VCaP (cell line): ENCODE measurements at regions not wholly inside any gene's neighbourhood (a gene's known extent, or its start where the extent isn't known, plus 50 kb on each side); places are given as distances from the start of the nearest gene placed in this dataset.
"Not testable (repeated sequence)": the region's sequence is repeated elsewhere in the genome, so short reads cannot be mapped to it uniquely, and the experiment has no call there.

Experiments
- H3K27ac ChIP-seq: fragments of 450-650 bp; 2 replicates; pipeline ENCODE4 v1.5.1; 2017
- TF ChIP-seq, protein P1 (sequence below): fragments of 450-650 bp; conservative IDR thresholded peaks from 2 replicates; pipeline ENCODE4 v1.5.1; 2017; ENCODE audit warnings: mild to moderate bottlenecking, moderate library complexity

DNA sequence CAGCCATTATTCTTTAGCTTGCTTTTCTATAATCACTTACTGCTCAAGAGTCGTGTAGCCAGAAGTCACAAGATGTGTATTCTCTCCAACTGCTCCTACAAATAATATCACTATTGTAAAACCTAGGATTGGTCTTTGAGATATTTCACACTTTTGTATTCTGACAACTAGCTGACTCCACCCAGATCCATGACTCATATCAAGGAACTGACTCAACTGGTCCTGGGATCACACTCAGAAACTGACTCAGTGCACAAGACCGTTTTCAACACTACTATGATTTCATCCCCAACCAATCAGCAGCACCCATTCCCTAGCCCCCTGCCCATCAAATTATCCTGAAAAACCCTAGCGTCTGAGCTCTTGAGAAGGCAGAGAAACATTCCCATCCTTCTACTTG lies 56.5 kb upstream of the ORC5 start:
- TF ChIP-seq, protein P1, sequence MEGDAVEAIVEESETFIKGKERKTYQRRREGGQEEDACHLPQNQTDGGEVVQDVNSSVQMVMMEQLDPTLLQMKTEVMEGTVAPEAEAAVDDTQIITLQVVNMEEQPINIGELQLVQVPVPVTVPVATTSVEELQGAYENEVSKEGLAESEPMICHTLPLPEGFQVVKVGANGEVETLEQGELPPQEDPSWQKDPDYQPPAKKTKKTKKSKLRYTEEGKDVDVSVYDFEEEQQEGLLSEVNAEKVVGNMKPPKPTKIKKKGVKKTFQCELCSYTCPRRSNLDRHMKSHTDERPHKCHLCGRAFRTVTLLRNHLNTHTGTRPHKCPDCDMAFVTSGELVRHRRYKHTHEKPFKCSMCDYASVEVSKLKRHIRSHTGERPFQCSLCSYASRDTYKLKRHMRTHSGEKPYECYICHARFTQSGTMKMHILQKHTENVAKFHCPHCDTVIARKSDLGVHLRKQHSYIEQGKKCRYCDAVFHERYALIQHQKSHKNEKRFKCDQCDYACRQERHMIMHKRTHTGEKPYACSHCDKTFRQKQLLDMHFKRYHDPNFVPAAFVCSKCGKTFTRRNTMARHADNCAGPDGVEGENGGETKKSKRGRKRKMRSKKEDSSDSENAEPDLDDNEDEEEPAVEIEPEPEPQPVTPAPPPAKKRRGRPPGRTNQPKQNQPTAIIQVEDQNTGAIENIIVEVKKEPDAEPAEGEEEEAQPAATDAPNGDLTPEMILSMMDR: no peak
- no peak overlapping the region for H3K27ac ChIP-seq

GRCh38 chr7:104267701-104268368 lies 60.0 kb upstream of the ORC5 start:
- H3K27ac ChIP-seq: no peak overlapping the region
- TF ChIP-seq, protein P1: peak; percentile 90

GRCh38 chr7:104271948-104272347 lies 56.5 kb upstream of the LHFPL3 start:
- TF ChIP-seq, protein P1: no peak
- H3K27ac ChIP-seq: no peak overlapping the region

DNA sequence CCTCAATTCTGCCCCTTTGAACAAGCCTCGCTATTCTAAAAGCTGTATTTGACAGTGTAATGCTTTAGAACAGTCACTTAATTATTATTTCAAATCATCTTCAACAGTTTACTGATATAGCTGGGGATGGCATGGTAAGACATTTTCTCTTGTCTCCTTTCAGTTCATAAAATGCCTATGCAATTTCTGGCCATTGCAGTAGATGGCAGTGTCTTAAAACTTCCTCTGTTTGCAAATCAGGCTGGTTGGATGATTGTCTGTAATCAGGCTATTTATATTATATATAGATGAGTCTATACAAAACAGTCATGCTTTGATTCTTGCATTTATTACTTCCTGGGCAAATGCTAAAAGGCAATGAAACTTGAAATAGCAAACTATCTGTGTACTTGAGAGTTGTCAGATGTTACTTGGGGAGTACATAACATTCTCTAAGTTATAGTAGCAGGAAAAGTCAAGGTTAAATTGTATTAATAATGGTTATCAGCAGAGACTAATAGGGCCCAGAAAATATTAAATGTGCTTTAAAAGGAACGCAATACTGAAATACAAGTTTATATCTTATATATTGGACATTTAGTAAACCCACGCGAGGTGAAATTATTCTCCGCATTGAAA lies 55.5 kb upstream of the LHFPL3 start:
- peak overlapping the region; percentile 9; the same call in 1 of the 2 replicates for H3K27ac ChIP-seq
- TF ChIP-seq, protein P1: peak; percentile 92

GRCh38 chr7:104275900-104276299 lies 52.5 kb upstream of the LHFPL3 start:
- no peak overlapping the region for H3K27ac ChIP-seq
- TF ChIP-seq, protein P1: no peak

DNA sequence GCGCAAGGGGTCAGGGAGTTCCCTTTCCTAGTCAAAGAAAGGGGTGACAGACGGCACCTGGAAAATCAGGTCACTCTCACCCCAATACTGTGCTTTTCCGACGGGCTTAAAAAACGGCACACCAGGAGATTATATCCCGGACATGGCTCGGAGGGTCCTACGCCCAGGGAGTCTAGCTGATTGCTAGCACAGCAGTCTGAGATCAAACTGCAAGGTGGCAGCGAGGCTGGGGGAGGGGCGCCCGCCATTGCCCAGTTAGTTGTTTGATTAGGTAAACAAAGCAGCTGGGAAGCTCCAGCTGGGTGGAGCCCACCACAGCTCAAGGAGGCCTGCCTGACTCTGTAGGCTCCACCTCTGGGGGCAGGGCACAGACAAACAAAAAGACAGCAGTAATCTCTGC lies 51.7 kb upstream of the LHFPL3 start:
- not testable (repeated sequence) for H3K27ac ChIP-seq
